Right lobe of liver (tissue), 6 donors: ENCODE measurements at regions not wholly inside any gene's neighbourhood (a gene's known extent, or its start where the extent isn't known, plus 50 kb on each side); places are given as distances from the start of the nearest gene placed in this dataset.

Experiments
- ATAC-seq, 4 donors: fragments of 200-7000 bp; cut with Tn5 transposase; one replicate each; pipeline ENCODE4 v1.9.1; 2020; ENCODE audit warnings: mild to moderate bottlenecking in 4 of 4, moderate library complexity in 4 of 4
- DNase-seq, 3 donors: peaks; one replicate each; pipeline ENCODE4 v3.0.0-alpha.2; 2020
- H3K27ac ChIP-seq, 3 donors: fragments of 200-600 bp; one replicate each; pipeline ENCODE4 v1.8.0; 2022
- H3K27me3 ChIP-seq, 2 donors: fragments of 200-600 bp; one replicate each; pipeline ENCODE4 v1.8.0; 2022
- H3K36me3 ChIP-seq, 4 donors: fragments of 200-600 bp; sonication (generic) in 1 of 4; one replicate each; pipeline versions ENCODE4 v1.5.1 to v1.8.0; 2017 to 2022; ENCODE audit warnings: control low read depth in 1 of 4
- H3K4me1 ChIP-seq, 4 donors: fragments of 200-600 bp; sonication (generic) in 1 of 4; one replicate each; pipeline versions ENCODE4 v1.5.1 to v1.8.0; 2017 to 2022; ENCODE audit warnings: control low read depth in 1 of 4
- H3K4me3 ChIP-seq, 3 donors: fragments of 200-600 bp; one replicate each; pipeline ENCODE4 v1.8.0; 2022
- H3K9me3 ChIP-seq, 4 donors: fragments of 200-600 bp; sonication (generic) in 1 of 4; one replicate each; pipeline versions ENCODE4 v1.5.1 to v1.8.0; 2017 to 2022; ENCODE audit warnings: control low read depth in 1 of 4
- CTCF ChIP-seq, 4 donors: fragments of 200-600 bp in 3 of 4; fragments of 450-650 bp in 1 of 4; IDR thresholded peaks; one replicate each; pipeline versions ENCODE4 v1.5.1 to v1.8.0; 2016 to 2022; ENCODE audit warnings: antibody characterized with exemption in 4 of 4, mild to moderate bottlenecking in 2 of 4
- POLR2A ChIP-seq: fragments of 450-650 bp; IDR thresholded peaks from one replicate; pipeline ENCODE4 v1.6.1; 2017; ENCODE audit warnings: antibody characterized with exemption, mild to moderate bottlenecking
- WGBS: methylation state at CpG from one replicate; pipeline ENCODE4 v1.1.6; 2018; ENCODE audit warnings: low coverage, low lambda C conversion rate; ENCODE audit not compliant: insufficient coverage; ENCODE audit errors: missing lambda C conversion rate; 5-methylcytosine and 5-hydroxymethylcytosine counted together
- intact Hi-C, 2 donors: fragments of 100-400 bp; cut with DNase I; formaldehyde crosslinking; loops; one replicate each; pipeline versions ENCODE4 v1.11.2 to v1.14.1; 2022
- donor health status: DM: no; HTN: yes; CAD: no.
- donor health status: DM: no; HTN: no; CAD: no.
- donor health status: DM: no; HTN: no; CAD: no.
- donor health status: DM: no; HTN: yes; CAD: no.
- donor health status: DM: no; HTN: yes; CAD: no.

DNA sequence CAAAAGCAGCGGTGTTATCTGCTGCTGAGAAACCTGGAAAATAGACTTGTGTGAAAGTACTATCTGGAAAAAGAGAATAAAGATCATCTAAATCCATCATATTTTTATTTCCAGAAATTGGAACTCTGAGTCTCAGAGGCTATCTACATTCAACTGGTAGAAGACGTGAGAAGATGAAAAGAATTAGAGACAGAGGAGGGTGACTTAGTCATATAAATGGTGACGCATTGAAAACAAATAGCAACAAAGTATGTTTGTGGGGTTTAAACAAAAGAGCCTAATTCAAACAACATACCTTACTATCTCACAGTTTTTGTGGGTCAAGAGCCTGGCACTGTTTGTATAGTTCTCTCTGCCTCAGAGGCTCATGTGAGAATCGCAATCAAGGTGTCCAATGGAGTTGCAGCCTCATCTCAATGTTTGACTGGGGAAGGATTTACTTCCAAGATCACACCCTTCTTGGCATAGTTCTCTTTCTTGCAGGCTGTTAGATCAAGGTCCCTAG lies 757.1 kb upstream of the SLC35B3 start:
- Histone ChIP-seq H3K4me3 (no peak overlapping the region), H3K9me3 (no peaks in the 10 kb centered on the region), H3K4me1 (no peaks in the 10 kb centered on the region), H3K27me3 (no peaks in the 10 kb centered on the region), H3K36me3 (no peaks in the 10 kb centered on the region), H3K27ac (no peak overlapping the region)
- DNase-seq (no peak), ATAC-seq (no peak)
- 89% methylated on average over 3 of the region's 4 CpGs for WGBS
- intact Hi-C loops, result no loop called here
- TF ChIP-seq POLR2A (no peak), CTCF (IDR thresholded peaks at IDR 0.05) (no peak)

- no peak for DNase-seq
- Histone ChIP-seq H3K36me3 (no peaks in the 10 kb centered on the region), H3K9me3 (no peaks in the 10 kb centered on the region), H3K27ac (no peak overlapping the region), H3K4me1 (no peaks in the 10 kb centered on the region), H3K27me3 (no peaks in the 10 kb centered on the region), H3K4me3 (no peak overlapping the region)
- intact Hi-C loops, result no loop called here
- no peak for ATAC-seq
- TF ChIP-seq POLR2A (no peak), CTCF (IDR thresholded peaks at IDR 0.05) (no peak)
Measured at GRCh38 chr6:9186148-9186547, 750.8 kb upstream of the SLC35B3 start.

GRCh38 chr6:9178071-9178470 lies 742.7 kb upstream of the SLC35B3 start:
- no peak for ATAC-seq

DNA sequence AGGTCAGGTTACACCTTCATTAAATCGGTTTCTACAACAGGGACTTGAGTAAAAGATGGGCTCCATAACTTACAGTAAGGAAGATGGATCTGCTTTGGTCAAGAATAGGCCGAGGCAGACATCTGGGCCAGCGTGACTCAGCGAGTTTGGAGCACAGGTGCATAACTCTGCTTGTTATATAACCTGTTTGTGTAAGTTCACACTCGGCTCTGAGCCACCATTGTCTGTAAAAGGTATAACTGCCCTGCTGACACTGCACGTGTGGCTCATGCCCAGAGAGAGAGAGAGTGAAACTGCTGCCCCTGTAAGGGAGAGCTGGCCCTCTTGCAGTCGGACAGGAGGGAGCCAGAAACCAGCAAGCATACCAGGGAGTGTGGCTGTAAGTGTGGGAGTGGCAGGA lies 737.9 kb upstream of the SLC35B3 start:
- TF ChIP-seq CTCF (IDR thresholded peaks at IDR 0.05) (no peak), POLR2A (no peak)
- Histone ChIP-seq H3K4me1 (no peaks in the 10 kb centered on the region), H3K27ac (no peak overlapping the region), H3K9me3 (no peaks in the 10 kb centered on the region), H3K36me3 (no peaks in the 10 kb centered on the region), H3K4me3 (no peak overlapping the region), H3K27me3 (no peaks in the 10 kb centered on the region)
- WGBS, result 72% methylated on average over 6 of the region's 7 CpGs
- no peak for DNase-seq
- intact Hi-C loops, result no loop called here
- ATAC-seq, result no peak

More at GRCh38 chr6:9178071-9178470, 742.7 kb upstream of the SLC35B3 start:
- TF ChIP-seq POLR2A, result no peak
- TF ChIP-seq CTCF (IDR thresholded peaks at IDR 0.05), result no peak
- H3K4me1 ChIP-seq, result no peaks in the 10 kb centered on the region
- no peak for DNase-seq
- H3K27me3 ChIP-seq, result no peaks in the 10 kb centered on the region
- no peak overlapping the region for H3K27ac ChIP-seq
- no peaks in the 10 kb centered on the region for H3K9me3 ChIP-seq
- 64% methylated on average over 2 of the region's 2 CpGs for WGBS
- no peak overlapping the region for H3K4me3 ChIP-seq
- H3K36me3 ChIP-seq, result no peaks in the 10 kb centered on the region
- intact Hi-C loops, result no loop called here

DNA sequence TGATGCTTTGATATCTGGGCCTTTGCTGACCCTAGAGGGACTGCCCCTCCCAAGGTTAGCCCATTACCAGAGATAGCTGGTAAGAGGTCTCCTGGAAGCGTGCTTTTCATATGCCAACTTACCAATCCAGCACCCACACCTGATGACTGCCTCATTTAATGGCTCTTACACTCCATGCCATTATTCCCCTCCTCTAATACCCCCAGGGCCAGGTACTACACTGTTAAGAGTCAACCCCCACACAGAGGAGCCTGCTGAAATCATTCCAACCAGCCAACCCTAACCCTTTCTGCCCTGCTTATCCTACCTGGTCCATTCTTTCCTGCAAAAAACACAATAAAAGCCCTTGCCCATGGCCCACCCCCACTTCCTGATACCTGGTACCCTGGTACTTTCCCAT lies 736.8 kb upstream of the SLC35B3 start:
- Histone ChIP-seq H3K4me1 (no peaks in the 10 kb centered on the region), H3K36me3 (no peaks in the 10 kb centered on the region), H3K27ac (no peak overlapping the region), H3K9me3 (no peaks in the 10 kb centered on the region), H3K4me3 (no peak overlapping the region), H3K27me3 (no peaks in the 10 kb centered on the region)
- TF ChIP-seq POLR2A (no peak), CTCF (IDR thresholded peaks at IDR 0.05) (no peak)
- DNase-seq (no peak), ATAC-seq (no peak)
- 80% methylated on average over 1 of the region's 1 CpG for WGBS
- intact Hi-C loops, result no loop called here
